Activated CD8-positive, alpha-beta T cell treated with anti-CD3 and anti-CD28 coated beads, Interleukin-2, amount 10 ng/mL, durations not matched to agents 7 days and 5 days (primary cell): ENCODE measurements at regions not wholly inside any gene's neighbourhood (a gene's known extent, or its start where the extent isn't known, plus 50 kb on each side); places are given as distances from the start of the nearest gene placed in this dataset.

Experiments
- ATAC-seq: fragments of 150-1000 bp; cut with Tn5 transposase; one replicate; pipeline ENCODE4 v1.10.0; 2021; ENCODE audit warnings: moderate library complexity
- CTCF ChIA-PET: fragments of 350-600 bp; sonication (Branson Sonifier 250); formaldehyde crosslinking; loops from one replicate; lab custom pipeline; 2021; ENCODE audit warnings: antibody characterized with exemption; lab: Charles Lee
- POLR2A ChIA-PET: fragments of 350-600 bp; sonication (Branson Sonifier 250); formaldehyde crosslinking; loops from one replicate; lab custom pipeline; 2021; ENCODE audit warnings: antibody characterized with exemption; lab: Charles Lee
- DNase-seq: peaks from one replicate; pipeline ENCODE4 v3.0.0-alpha.2; 2020
- H3K27ac Mint-ChIP-seq: one replicate; pipeline ENCODE4 v1.8.0; 2021; ENCODE audit warnings: mild to moderate bottlenecking, mixed read lengths
- H3K27me3 Mint-ChIP-seq: one replicate; pipeline ENCODE4 v1.8.0; 2021; ENCODE audit warnings: low read depth, mixed read lengths
- H3K36me3 Mint-ChIP-seq: one replicate; pipeline ENCODE4 v1.8.0; 2021; ENCODE audit warnings: low read depth, mixed read lengths
- H3K4me1 Mint-ChIP-seq: one replicate; pipeline ENCODE4 v1.8.0; 2021; ENCODE audit warnings: low read depth, mixed read lengths
- H3K4me3 Mint-ChIP-seq: one replicate; pipeline ENCODE4 v1.8.0; 2021; ENCODE audit warnings: mild to moderate bottlenecking, mixed read lengths
- H3K9me3 Mint-ChIP-seq: one replicate; pipeline ENCODE4 v1.8.0; 2022; ENCODE audit warnings: mixed read lengths; ENCODE audit not compliant: insufficient read depth

DNA sequence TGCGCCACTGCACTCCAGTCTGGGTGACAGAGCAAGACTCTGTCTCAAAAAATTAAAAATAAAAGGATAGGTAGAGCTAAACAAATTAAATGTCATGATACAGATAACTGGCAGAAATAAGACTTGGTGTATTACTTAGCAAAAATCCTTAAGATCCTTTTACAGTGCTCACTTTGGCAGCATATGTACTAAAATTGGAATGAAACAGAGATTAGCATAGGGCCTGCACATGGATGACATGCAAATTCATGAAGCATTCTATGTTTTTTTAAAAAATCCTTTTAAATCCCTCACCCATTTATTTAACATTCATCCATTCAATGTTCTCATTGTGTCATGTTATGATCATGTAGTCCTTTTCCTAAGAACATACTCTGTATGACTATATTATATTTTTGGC lies 528.8 kb downstream of the CD83 start:
- no peak overlapping the region for H3K27ac Mint-ChIP-seq
- H3K4me3 Mint-ChIP-seq, result no peak overlapping the region
- ATAC-seq, result no peak
- ChIA-PET CTCF (no interaction called here), POLR2A (interaction anchor here (0.5 kb wide), 1 partner anchor 81 kb away, joined by 3 read pairs; no protein-coding TSS in a partner anchor)
- H3K9me3 Mint-ChIP-seq, result no peaks in the 10 kb centered on the region
- peaks cover 2% of the 10 kb centered on the region for H3K36me3 Mint-ChIP-seq
- H3K4me1 Mint-ChIP-seq, result no peaks in the 10 kb centered on the region
- H3K27me3 Mint-ChIP-seq, result no peaks in the 10 kb centered on the region
- no peak for DNase-seq

DNA sequence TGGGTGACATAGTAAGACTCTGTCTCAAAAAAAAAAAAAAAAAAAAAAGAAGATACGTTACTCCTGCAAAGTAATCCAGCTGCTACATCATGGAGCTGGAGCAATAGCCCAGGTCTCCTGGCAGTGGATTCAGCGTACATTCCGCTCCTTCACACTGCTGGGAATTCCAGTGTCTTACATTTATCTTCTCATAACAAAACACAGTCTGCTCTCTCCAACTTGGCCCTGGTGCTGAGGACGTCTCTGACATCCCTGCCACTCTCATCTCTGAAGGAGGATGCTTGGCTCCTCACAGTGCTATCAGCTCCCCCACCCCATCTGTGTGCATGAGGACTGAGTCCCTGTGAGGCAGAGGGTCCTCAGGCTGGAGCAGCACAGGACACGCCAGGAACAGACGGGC lies 529.8 kb downstream of the CD83 start:
- ATAC-seq (no peak), DNase-seq (no peak)
- H3K36me3 Mint-ChIP-seq, result peaks cover 2% of the 10 kb centered on the region
- POLR2A ChIA-PET, result no interaction called here
- no peak overlapping the region for H3K27ac Mint-ChIP-seq
- CTCF ChIA-PET, result no interaction called here
- no peaks in the 10 kb centered on the region for H3K9me3 Mint-ChIP-seq
- H3K4me1 Mint-ChIP-seq, result no peaks in the 10 kb centered on the region
- no peak overlapping the region for H3K4me3 Mint-ChIP-seq
- H3K27me3 Mint-ChIP-seq, result no peaks in the 10 kb centered on the region

DNA sequence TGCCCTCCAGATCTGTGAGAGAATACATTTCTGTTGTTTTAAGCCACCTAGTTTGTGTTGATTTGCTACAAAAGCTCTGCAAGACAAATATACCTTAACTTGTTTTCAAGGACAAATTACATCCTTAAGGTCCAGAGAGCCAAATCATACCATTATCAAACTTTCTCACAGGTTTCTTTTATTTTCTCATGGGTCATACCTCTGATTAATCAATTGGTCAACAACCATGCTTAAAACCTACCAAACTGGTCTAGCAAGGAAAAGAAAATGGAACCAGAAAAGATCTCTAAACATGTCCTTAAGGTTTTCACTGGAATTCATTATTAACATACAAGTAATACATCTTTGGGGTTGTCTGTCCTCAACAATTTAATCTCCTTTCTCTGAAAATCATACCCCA lies 535.0 kb downstream of the CD83 start:
- Mint-ChIP-seq H3K4me3 (no peak overlapping the region), H3K9me3 (no peaks in the 10 kb centered on the region), H3K36me3 (no peaks in the 10 kb centered on the region), H3K27ac (no peak overlapping the region), H3K4me1 (peaks cover 20% of the 10 kb centered on the region), H3K27me3 (peaks cover 5% of the 10 kb centered on the region)
- ATAC-seq, result no peak
- ChIA-PET CTCF (interaction anchor here (1.3 kb wide), 1 partner anchor 16 kb away, joined by 3 read pairs; no protein-coding TSS in a partner anchor), POLR2A (no interaction called here)
- no peak for DNase-seq

DNA sequence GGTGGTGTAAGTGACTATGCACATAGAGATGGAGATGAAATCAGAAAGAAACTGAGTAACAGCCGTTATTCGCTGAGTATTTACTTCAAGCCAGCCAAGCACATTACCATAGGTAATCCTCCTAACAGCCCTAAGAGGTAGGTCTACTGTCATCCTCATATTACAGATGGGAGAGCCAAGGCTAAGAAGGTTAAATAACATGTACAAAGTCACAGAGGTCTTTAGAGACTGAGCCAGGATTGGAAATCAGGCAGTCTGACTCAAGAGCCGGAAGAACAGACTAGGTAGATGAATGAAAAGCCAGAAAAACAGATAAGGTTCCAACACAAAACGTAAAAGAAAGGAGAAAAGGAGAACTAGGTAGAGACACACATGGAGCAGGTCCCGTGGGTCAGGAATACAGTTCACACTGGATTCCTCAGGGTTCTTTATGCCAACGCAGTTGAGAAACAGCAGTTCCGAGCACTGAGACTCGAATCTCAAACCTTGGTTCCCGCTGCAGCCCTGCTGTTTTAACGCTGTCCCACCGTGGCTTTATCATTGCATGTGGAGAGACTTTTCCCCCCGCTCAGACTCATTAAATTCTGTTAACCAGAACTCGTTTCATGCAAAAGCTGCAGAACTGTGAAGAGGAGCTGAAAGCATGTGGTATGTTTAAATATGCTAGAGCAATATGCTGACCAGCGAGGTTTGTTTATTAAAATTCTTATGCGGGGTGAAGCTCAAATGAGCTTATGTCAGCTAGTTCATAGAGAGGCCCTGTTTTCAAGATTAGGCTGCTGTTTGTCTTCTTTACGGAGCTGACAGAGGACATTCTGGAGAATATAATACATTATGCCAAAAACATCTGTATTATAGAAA lies 537.9 kb downstream of the CD83 start:
- Mint-ChIP-seq H3K9me3 (no peaks in the 10 kb centered on the region), H3K4me1 (peaks cover 38% of the 10 kb centered on the region), H3K4me3 (no peak overlapping the region), H3K27me3 (peaks cover 5% of the 10 kb centered on the region), H3K27ac (peak overlapping the region; percentile 30), H3K36me3 (no peaks in the 10 kb centered on the region)
- ChIA-PET CTCF (interaction anchor here (1.5 to 2.5 kb wide), 3 partner anchors 10 to 444 kb away, joined by 6 to 9 read pairs (median 6); no protein-coding TSS in a partner anchor), POLR2A (interaction anchor here (0.6 to 0.8 kb wide), 2 partner anchors 10 to 224 kb away, joined by 3 to 4 read pairs; no protein-coding TSS in a partner anchor)
- ATAC-seq, result no peak
- DNase-seq, result no peak

DNA sequence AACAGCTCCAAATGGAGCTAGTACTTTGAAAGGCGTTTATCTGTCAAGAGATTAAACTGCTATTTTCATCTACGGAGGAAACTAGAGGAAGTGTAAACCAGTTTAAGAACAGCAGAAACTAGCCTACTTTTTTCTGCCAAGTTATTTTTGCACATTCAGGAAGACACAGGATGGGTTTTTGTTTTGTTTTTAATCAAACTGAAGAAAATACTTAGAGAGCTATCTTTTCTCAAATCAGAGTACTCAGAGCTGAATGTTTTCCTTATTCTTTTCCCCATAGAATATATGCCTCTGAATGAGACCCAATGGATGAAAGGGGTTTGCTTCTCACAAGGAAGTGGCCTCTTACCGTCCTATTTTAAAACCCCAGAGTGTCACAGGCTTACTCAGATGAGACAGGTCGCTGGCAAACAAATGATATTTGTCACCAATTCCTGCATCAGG lies 538.5 kb downstream of the CD83 start:
- peak overlapping the region; percentile 30 for H3K27ac Mint-ChIP-seq
- H3K4me3 Mint-ChIP-seq, result no peak overlapping the region
- no peaks in the 10 kb centered on the region for H3K9me3 Mint-ChIP-seq
- H3K27me3 Mint-ChIP-seq, result peaks cover 5% of the 10 kb centered on the region
- POLR2A ChIA-PET, result interaction anchor here (0.6 to 0.8 kb wide), 3 partner anchors 9 to 397 kb away, joined by 3 to 4 read pairs (median 3); no protein-coding TSS in a partner anchor
- DNase-seq (no peak), ATAC-seq (no peak)
- H3K4me1 Mint-ChIP-seq, result peaks cover 38% of the 10 kb centered on the region
- no peaks in the 10 kb centered on the region for H3K36me3 Mint-ChIP-seq
- CTCF ChIA-PET, result interaction anchor here (1.5 to 2.5 kb wide), 3 partner anchors 9 to 445 kb away, joined by 6 to 9 read pairs (median 6); no protein-coding TSS in a partner anchor

DNA sequence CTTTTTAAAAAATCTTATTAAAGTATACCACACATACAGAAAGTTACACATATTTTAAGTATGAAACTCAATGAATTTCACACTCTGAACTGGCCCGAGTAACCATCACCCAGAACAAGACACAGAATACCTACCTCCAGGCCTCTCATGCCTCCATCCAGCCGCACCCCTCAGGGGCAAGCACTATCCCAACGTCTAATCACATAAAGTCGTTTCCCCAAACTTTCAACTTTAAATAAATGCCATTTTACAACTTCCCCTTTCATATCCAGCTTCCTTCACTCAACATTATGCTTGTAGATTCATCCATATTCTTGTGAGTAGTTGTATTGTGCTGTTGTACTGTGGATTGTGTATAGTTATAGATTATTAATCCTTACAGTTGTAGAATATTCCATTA lies 539.1 kb downstream of the CD83 start:
- peaks cover 38% of the 10 kb centered on the region for H3K4me1 Mint-ChIP-seq
- H3K27ac Mint-ChIP-seq, result peak overlapping the region; percentile 5
- no peak overlapping the region for H3K4me3 Mint-ChIP-seq
- ChIA-PET POLR2A (interaction anchor here (0.6 to 0.7 kb wide), 2 partner anchors 333 to 397 kb away, joined by 3 read pairs; no protein-coding TSS in a partner anchor), CTCF (interaction anchor here (1.3 to 2.1 kb wide), 3 partner anchors 20 to 446 kb away, joined by 3 to 9 read pairs (median 6); no protein-coding TSS in a partner anchor)
- H3K27me3 Mint-ChIP-seq, result peaks cover 5% of the 10 kb centered on the region
- H3K36me3 Mint-ChIP-seq, result no peaks in the 10 kb centered on the region
- no peak for DNase-seq
- ATAC-seq, result no peak
- no peaks in the 10 kb centered on the region for H3K9me3 Mint-ChIP-seq

DNA sequence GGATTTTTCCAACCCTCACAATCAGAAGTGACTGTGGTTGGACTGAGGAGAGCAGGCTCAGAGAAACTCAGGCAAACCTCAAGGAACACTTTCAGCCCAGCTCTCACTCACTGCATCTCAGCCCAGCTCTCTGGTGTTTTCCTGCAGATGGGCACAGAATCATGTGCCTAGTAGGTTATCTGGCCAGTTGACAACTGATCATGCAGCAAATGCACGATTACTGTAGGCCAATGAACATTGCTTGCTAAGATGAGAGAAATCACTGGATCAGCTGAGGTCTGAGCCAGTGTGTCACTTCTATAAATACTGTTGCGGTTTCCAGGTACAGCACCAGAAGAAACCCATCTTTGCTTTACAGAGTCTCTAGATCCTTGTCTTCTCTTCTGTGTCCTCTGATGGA lies 540.5 kb downstream of the CD83 start:
- H3K36me3 Mint-ChIP-seq, result no peaks in the 10 kb centered on the region
- no peaks in the 10 kb centered on the region for H3K9me3 Mint-ChIP-seq
- peaks cover 38% of the 10 kb centered on the region for H3K4me1 Mint-ChIP-seq
- no peak overlapping the region for H3K27ac Mint-ChIP-seq
- POLR2A ChIA-PET, result no interaction called here
- ATAC-seq, result no peak
- CTCF ChIA-PET, result interaction anchor here (1.3 kb wide), 1 partner anchor 52 kb away, joined by 3 read pairs; no protein-coding TSS in a partner anchor
- H3K27me3 Mint-ChIP-seq, result peaks cover 5% of the 10 kb centered on the region
- no peak overlapping the region for H3K4me3 Mint-ChIP-seq
- no peak for DNase-seq

DNA sequence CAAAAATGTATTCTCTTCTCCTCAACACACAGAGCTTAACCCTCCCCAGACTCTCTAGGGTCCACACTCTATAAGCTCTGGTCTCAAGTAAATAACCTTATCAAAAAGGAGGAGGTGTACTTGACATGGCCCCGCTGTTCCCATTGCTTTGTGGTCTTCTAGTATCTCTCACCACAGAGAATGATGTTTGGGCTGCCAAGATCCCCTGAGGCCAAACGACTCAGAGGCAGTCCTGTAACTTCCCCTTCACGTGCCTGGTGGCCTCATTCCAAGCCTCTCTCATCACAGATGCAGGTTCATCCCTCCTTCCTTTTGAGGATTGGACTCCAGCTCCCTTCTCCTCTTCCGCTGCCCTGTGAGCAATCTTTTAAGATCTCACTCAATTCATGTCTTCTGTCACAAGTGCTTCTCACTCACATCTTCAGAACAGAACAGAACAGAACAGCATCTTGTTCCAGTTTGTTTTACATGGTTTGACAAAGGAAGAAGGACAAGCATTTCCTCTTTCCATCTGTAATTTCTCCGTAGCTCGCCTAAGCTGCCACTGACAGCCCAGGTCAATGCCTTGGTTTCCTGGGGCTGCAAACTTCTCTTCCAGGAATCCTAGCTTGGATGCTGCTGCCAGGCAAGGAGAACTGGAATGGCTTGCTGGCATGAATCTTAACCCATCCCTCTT lies 541.5 kb downstream of the CD83 start:
- CTCF ChIA-PET, result interaction anchor here (1.4 kb wide), 1 partner anchor 9 kb away, joined by 3 read pairs; no protein-coding TSS in a partner anchor
- POLR2A ChIA-PET, result no interaction called here
- Mint-ChIP-seq H3K27ac (no peak overlapping the region), H3K27me3 (peaks cover 2% of the 10 kb centered on the region), H3K4me1 (peaks cover 42% of the 10 kb centered on the region), H3K9me3 (no peaks in the 10 kb centered on the region), H3K4me3 (no peak overlapping the region), H3K36me3 (no peaks in the 10 kb centered on the region)
- no peak for ATAC-seq
- no peak for DNase-seq

DNA sequence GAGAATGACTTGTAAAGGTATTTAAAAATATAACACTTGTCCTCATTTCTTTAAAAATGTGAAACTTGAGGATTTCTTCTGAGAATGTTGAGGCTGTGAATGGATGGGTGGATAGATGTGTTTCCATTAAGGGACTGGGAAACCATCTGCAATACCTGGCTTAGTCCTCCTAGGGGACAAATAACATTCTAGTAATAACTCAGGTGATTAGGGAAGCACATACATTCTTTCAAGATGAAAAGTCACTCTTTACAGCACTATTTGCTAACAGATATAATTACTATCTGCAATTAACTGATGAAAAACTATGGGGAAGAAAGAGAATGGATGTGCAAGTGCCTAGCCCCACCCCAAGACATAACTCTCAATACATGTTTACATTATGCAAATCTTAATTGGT lies 542.3 kb downstream of the CD83 start:
- POLR2A ChIA-PET, result no interaction called here
- DNase-seq (no peak), ATAC-seq (no peak)
- peaks cover 50% of the 10 kb centered on the region for H3K4me1 Mint-ChIP-seq
- H3K36me3 Mint-ChIP-seq, result no peaks in the 10 kb centered on the region
- no peak overlapping the region for H3K27ac Mint-ChIP-seq
- H3K4me3 Mint-ChIP-seq, result no peak overlapping the region
- H3K27me3 Mint-ChIP-seq, result peaks cover 2% of the 10 kb centered on the region
- no peaks in the 10 kb centered on the region for H3K9me3 Mint-ChIP-seq
- CTCF ChIA-PET, result interaction anchor here (1.4 kb wide), 1 partner anchor 8 kb away, joined by 3 read pairs; no protein-coding TSS in a partner anchor

DNA sequence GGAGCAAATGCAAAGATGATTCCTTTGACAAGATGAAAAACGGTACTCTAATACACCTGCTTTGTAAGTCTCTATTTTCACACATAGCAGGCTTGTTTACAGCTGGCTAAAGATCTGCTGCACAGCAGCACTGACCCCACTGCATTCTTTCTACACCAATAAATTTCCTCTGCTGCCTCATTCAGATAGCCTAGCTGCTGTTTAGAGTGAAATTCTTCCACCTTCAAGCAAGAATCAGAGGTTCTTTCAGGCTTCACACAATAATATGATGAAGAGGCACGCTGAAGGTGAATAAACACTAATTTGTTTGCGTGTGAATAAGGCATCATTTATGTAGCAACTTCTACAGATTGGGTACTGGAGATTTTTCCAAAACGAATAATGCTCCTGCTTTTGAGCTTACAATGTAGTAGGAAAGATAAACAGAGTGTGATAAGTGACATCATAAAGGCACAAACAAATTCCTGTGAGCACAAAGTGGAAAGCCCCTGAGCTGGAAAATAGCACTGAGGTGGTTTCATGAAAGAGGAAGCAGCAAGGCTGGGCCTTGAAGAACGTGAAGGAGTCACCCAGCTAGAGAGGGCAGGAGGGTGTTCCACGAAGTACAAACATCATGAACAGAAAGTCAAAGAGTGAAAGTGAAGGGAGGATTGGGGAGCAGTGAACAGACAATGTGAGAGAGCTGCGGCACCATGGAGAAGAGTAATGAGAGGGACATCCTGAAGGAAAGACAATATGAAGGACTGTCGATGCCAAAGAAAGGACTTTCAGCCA lies 543.4 kb downstream of the CD83 start:
- H3K9me3 Mint-ChIP-seq, result no peaks in the 10 kb centered on the region
- H3K36me3 Mint-ChIP-seq, result no peaks in the 10 kb centered on the region
- CTCF ChIA-PET, result interaction anchor here (0.6 to 1.5 kb wide), 5 partner anchors 24 to 373 kb away, joined by 3 to 4 read pairs (median 3); no protein-coding TSS in a partner anchor
- no peak overlapping the region for H3K27ac Mint-ChIP-seq
- no peak overlapping the region for H3K4me3 Mint-ChIP-seq
- POLR2A ChIA-PET, result interaction anchor here (1.1 to 1.3 kb wide), 2 partner anchors 26 to 589 kb away, joined by 4 to 5 read pairs; no protein-coding TSS in a partner anchor
- ATAC-seq (peak; percentile 71), DNase-seq (peak; percentile 54)
- no peaks in the 10 kb centered on the region for H3K27me3 Mint-ChIP-seq
- peaks cover 48% of the 10 kb centered on the region for H3K4me1 Mint-ChIP-seq

DNA sequence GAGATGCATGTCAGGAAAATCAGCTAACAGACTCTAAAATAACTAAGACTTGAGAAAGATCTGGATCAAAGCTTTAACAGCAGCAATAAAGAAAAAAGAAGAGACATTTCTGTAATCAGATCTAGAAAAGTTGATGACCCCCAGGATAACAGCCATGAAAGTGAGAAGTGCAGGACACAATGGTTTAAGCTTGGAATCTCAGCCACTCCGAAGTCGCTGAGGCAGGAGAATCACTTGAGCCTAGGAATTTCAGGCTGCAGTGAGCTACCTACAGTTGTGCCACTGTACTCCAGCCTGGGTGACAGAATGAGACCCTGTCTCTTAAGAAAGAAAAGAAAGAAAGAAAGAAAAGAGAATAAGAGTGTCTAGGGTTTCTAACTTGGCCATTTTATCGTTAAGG lies 544.1 kb downstream of the CD83 start:
- ChIA-PET POLR2A (interaction anchor here (1.1 to 1.3 kb wide), 3 partner anchors 27 to 588 kb away, joined by 3 to 5 read pairs (median 4); no protein-coding TSS in a partner anchor), CTCF (interaction anchor here (0.6 to 1.5 kb wide), 8 partner anchors 10 to 374 kb away, joined by 3 to 5 read pairs (median 3); no protein-coding TSS in a partner anchor)
- no peak overlapping the region for H3K27ac Mint-ChIP-seq
- no peaks in the 10 kb centered on the region for H3K9me3 Mint-ChIP-seq
- peaks cover 2% of the 10 kb centered on the region for H3K27me3 Mint-ChIP-seq
- H3K36me3 Mint-ChIP-seq, result no peaks in the 10 kb centered on the region
- no peak overlapping the region for H3K4me3 Mint-ChIP-seq
- H3K4me1 Mint-ChIP-seq, result peaks cover 43% of the 10 kb centered on the region
- DNase-seq (no peak), ATAC-seq (no peak)
